Mammary epithelial cell (primary cell): ENCODE measurements at regions not wholly inside any gene's neighbourhood (a gene's known extent, or its start where the extent isn't known, plus 50 kb on each side); places are given as distances from the start of the nearest gene placed in this dataset.

Experiments used
- CTCF ChIP-seq, 2 donors: IDR thresholded peaks in 1 of 2; conservative IDR thresholded peaks in 1 of 2; 2 replicates each; pipeline ENCODE4 v1.5.1; 2011 to 2012; ENCODE audit warnings: inconsistent platforms in 2 of 2, low read length in 2 of 2, mild to moderate bottlenecking in 2 of 2, control low read depth in 1 of 2, low read depth in 1 of 2; ENCODE audit not compliant: insufficient read depth in 1 of 2; ENCODE audit errors: extremely low read depth in 1 of 2
- EZH2 ChIP-seq: IDR thresholded peaks from 2 replicates; pipeline ENCODE4 v1.6.1; 2012; ENCODE audit warnings: low read length, inconsistent platforms, borderline replicate concordance

GRCh38 chr15:38150794-38151193 lies 101.8 kb upstream of the SPRED1 start:
- TF ChIP-seq CTCF (conservative IDR thresholded peaks at IDR 0.05 in 1 of 2, IDR thresholded peaks at IDR 0.05 in 1 of 2; ENCODE audit: extremely low read depth in 1 of 2, insufficient read depth in 1 of 2, low read depth in 1 of 2, low read length in 2 of 2) (no peak), EZH2 (no peak)
